GM19372 (cell line): ENCODE measurements at regions not wholly inside any gene's neighbourhood (a gene's known extent, or its start where the extent isn't known, plus 50 kb on each side); places are given as distances from the start of the nearest gene placed in this dataset.

Experiments
- ATAC-seq: cut with Tn5 transposase; IDR thresholded peaks from one replicate; pipeline ENCODE4 v1.9.1; 2021; ENCODE audit warnings: mild to moderate bottlenecking, low read depth, moderate library complexity; ENCODE audit not compliant: unreplicated experiment

DNA sequence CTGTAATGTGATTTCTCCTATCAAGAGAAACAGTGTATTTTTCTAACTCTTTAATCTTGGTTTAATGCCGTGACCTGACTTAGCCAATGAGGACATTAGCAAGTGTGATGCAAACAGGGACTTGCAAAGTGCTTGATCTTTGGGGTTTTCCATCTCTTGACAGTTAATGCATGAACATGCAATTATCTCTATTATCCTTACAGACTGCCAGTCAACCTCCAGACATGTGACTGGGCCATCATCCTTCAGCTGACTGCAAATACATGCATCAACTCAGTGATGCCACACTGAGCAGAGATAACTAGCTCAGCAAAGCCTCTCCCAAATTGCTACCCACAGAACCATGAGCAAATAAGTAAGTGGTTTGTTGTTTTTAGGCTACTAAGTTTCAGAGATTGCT lies 409.6 kb downstream of the GPAM start:
- ATAC-seq = no peak

GRCh38 chr10:111774486-111774885 lies 409.1 kb downstream of the GPAM start:
- no peak for ATAC-seq

GRCh38 chr10:111784436-111784835 lies 399.1 kb downstream of the GPAM start:
- no peak for ATAC-seq

- ATAC-seq = no peak
Measured at GRCh38 chr10:111784946-111785465, 398.6 kb downstream of the GPAM start.

GRCh38 chr10:111785921-111786320 lies 397.6 kb downstream of the GPAM start:
- ATAC-seq = no peak

- ATAC-seq = no peak
Measured at GRCh38 chr10:111789821-111790220, 393.7 kb downstream of the GPAM start.

DNA sequence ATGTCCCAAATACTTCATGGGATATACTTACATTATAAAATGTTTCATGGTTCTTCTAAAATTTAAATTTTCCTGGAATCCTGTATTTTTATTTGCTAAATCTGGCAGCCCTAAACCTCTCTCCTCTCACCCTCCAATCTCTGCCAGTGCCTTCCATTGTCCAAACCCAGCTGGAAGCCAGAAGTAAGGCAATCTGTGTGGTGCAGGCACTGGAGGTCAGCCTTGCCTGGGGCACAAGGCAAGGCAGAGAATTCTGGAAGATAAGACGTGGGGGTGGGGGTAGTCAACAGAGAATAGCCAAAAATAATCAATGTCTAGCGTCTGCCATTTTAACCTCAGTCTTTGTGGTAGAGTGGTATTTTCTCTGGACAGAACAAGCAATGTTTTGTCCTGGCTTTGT lies 381.7 kb downstream of the GPAM start:
- no peak for ATAC-seq

DNA sequence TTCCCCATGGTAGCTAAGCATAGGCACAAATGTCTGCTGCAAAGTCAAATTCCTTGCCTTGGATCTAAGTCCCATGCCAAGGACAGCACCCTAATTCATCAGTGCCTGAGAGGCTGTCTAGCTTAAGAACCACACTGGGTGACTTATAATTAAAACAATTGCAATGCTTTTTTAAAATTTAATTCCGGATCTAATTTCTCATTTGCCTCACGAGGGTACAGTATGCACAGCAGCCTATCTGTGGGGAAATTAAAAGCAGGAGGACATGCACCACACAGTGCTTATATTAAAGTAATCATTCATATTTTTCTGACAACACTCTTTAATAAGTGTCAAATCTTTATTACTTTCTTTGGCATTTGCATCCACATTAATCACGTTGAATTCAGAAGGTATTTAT lies 378.8 kb downstream of the GPAM start:
- no peak for ATAC-seq

DNA sequence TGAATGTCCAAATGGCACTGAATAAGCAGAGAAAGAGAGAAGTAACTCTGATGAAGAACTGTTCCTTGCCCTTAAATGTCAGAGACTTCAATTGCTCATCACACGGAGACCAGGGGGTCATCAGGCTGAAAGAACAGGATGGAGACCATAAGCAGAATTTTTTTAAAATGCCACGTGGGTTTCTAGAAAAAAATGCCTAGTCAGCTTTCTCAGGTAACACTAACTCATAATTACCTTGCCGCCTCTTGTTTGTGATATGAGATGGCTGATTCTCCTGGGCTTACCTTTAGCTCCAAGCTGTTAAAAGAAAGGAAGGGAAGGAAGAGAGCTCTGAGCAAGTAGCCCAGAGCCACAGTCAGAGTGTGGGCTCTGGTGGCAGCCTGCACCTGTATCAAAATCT lies 372.0 kb downstream of the GPAM start:
- no peak for ATAC-seq

GRCh38 chr10:111820471-111820870 lies 363.1 kb downstream of the GPAM start:
- no peak for ATAC-seq

DNA sequence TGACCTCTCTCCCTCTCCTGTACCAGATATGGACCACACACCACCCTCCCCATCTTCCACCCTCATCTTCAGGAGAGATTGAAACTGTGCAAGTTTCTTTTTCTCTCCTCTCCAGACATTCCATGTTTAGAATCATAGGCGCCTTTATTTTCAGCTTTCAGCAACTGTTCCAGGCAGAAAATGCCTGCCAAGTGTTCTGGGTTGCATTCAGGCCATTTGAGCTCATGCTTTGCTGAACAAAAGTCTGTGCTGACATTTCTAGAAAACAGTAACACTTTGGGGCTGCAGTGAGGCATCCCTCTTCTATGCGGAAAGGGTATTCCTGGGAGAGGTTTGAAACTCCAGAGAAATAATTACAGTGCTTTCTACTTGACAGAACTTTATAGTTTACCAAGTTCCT lies 361.7 kb downstream of the GPAM start:
- no peak for ATAC-seq

- no peak for ATAC-seq
Measured at GRCh38 chr10:111822661-111823060, 360.9 kb downstream of the GPAM start.

DNA sequence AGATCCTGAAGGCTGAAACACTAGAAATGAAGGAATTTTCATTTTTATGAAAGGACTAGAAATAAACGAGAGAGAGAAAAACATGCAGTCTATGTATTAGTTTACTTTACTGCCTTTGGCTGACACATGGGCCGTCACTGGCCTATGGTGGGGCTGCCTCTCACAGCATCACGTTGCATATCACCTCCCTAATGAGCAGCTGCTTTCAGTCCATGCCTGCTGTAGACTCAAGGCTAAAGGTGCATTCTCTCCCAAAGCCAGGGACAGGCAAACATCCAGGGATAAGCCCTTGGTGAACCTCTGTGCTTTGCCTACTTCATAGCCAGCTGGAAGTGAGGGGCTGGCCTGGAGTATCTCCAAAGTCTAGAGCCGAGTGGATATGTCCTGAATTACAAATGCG lies 359.4 kb downstream of the GPAM start:
- ATAC-seq = no peak

GRCh38 chr10:111830359-111830758 lies 353.2 kb downstream of the GPAM start:
- no peak for ATAC-seq

- no peak for ATAC-seq
Measured at GRCh38 chr10:111831058-111831457, 352.5 kb downstream of the GPAM start.

DNA sequence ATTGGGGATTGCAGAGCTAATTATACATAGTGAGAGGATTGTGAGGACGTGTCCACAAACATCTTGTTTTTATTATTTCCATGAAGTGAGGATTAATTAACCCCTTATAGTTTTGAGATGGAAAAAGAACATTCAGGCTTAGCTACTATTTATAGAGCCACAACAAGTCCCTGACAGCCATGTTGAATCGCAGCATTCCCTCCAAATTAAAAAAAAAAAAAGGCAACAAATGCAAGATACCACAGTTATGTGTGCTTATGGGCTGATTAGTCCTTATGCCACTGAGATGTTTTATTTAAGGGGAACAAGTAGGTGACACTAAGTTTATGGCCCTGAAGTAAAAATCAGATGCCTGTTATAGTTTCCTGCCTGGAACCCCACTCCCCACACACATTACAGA lies 350.3 kb downstream of the GPAM start:
- no peak for ATAC-seq

- no peak for ATAC-seq
Measured at GRCh38 chr10:111835574-111835973, 348.0 kb downstream of the GPAM start.

- no peak for ATAC-seq
Measured at GRCh38 chr10:111836064-111836463, 347.5 kb downstream of the GPAM start.

DNA sequence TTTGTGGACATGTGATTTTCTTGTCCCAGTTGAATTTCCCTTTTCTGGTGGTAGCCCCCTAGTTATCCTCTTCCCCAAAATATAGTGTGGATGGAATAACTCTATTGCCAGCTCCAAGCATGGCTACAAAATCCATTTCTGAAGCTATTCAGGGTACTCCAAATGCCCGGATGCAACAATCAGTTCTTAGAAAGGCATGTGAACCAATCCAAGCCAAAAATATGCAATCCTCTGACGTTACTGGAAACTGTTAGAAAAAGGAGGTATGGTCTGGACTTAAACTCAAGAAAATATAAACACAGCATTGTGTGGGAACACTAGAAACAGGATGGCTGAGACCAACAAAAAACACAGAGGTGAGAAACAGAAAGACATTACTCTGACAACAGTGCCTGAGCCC lies 347.0 kb downstream of the GPAM start:
- no peak for ATAC-seq

DNA sequence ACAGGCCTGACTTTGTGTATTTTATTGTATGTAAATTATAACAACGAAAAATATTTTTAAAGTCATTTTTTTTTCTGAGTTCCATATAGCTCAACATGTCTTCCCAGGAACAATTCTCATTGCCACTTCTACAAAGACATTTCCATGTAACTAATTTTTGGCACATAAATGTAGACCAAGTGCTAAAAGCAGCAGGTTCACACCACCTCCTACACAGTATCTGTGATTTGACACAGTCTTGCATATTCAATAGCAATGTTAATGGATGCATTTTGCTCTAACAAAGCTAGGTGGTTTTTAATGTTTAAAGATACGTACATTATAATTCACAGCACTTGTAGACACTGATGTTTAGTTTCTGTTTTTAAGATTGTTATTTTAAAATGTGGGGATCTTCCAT lies 346.5 kb downstream of the GPAM start:
- ATAC-seq = no peak

DNA sequence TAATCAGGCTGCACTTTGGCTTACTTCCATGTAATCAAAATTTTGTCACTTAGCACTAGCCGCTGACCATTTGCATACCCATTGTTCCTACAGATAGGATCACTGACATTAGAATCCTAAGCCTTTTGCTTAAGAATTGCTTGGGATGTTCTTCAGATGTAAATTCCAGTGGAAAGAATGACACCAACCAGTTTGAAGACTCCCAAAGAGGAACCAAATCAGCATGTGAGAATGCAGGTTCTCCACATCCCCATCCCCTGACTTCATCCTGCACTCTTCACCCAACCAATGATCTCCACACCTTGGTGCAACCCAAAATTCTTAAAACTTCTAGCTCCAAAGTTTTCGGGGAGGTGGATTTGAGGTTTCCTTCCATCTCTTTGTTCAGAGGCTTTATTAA lies 345.6 kb downstream of the GPAM start:
- no peak for ATAC-seq

- ATAC-seq = no peak
Measured at GRCh38 chr10:111840546-111840945, 343.0 kb downstream of the GPAM start.

DNA sequence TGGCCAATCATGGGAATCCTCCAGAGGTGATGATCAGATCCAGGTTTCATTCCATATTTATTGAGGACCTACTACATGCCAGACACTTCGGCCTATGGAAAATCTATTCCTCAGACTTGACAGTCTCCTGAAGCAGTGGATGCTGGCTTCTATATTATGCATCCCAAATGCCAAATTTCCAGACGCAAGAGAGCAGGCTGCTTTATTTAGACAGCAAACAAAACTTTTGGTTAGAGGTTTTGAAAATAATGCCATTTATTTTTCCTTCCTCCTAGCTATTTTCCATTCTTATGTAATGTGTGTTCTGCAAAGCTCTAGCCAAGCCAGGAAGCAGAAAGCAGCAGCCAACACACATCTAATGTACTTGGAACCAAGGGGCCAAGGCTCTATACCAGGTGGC lies 330.8 kb downstream of the GPAM start:
- no peak for ATAC-seq
